Progenitor cell of endocrine pancreas (in vitro differentiated cells): ENCODE measurements at regions not wholly inside any gene's neighbourhood (a gene's known extent, or its start where the extent isn't known, plus 50 kb on each side); places are given as distances from the start of the nearest gene placed in this dataset.

Source experiments
- DNase-seq: peaks from one replicate; pipeline ENCODE4 v3.0.0; 2021; ENCODE audit warnings: low spot score; ENCODE audit not compliant: unreplicated experiment
- H3K27ac Mint-ChIP-seq: 2 replicates; pipeline ENCODE4 v1.8.0; 2021; ENCODE audit warnings: mild to moderate bottlenecking, moderate library complexity, mixed read lengths
- H3K27me3 Mint-ChIP-seq: 2 replicates; pipeline ENCODE4 v1.8.0; 2021; ENCODE audit warnings: mixed read lengths
- H3K36me3 Mint-ChIP-seq: 2 replicates; pipeline ENCODE4 v1.8.0; 2022; ENCODE audit warnings: mixed read lengths; ENCODE audit not compliant: insufficient read depth
- H3K4me1 Mint-ChIP-seq: 2 replicates; pipeline ENCODE4 v1.8.0; 2021; ENCODE audit warnings: low read depth, mixed read lengths
- H3K4me3 Mint-ChIP-seq: 2 replicates; pipeline ENCODE4 v1.8.0; 2021; ENCODE audit warnings: low read depth, mild to moderate bottlenecking, moderate library complexity, mixed read lengths
- H3K9me3 Mint-ChIP-seq: 2 replicates; pipeline ENCODE4 v1.8.0; 2021; ENCODE audit warnings: low read depth, mixed read lengths
- TF ChIP-seq, protein P1 (sequence below): fragments of 200-600 bp; sonication (generic); IDR thresholded peaks from one replicate; pipeline ENCODE4 v1.5.0; 2021; ENCODE audit warnings: antibody characterized with exemption, mild to moderate bottlenecking; ENCODE audit not compliant: unreplicated experiment

DNA sequence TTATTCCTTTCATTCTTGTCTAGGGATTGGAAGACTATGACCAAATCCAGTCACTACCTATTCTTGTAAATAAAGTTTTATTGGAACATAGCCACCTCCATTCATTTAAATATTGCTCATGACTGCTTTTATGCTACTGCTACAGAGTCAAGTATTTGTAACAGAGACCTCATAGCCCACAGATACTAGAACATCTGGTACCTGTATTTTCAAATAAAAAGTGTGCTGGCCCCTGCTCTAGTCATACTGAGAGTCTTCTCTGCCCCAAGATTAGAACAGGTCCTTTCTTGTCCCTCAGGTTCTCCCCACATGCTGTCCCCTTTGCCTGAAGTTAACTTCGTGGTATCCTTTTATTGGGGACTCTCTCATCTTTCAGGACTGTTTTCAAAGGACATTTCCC, 422.3 kb downstream of the CBLN4 start:
- peaks cover 3% of the 10 kb centered on the region for H3K4me1 Mint-ChIP-seq
- H3K27ac Mint-ChIP-seq: no peak overlapping the region
- TF ChIP-seq, protein P1, sequence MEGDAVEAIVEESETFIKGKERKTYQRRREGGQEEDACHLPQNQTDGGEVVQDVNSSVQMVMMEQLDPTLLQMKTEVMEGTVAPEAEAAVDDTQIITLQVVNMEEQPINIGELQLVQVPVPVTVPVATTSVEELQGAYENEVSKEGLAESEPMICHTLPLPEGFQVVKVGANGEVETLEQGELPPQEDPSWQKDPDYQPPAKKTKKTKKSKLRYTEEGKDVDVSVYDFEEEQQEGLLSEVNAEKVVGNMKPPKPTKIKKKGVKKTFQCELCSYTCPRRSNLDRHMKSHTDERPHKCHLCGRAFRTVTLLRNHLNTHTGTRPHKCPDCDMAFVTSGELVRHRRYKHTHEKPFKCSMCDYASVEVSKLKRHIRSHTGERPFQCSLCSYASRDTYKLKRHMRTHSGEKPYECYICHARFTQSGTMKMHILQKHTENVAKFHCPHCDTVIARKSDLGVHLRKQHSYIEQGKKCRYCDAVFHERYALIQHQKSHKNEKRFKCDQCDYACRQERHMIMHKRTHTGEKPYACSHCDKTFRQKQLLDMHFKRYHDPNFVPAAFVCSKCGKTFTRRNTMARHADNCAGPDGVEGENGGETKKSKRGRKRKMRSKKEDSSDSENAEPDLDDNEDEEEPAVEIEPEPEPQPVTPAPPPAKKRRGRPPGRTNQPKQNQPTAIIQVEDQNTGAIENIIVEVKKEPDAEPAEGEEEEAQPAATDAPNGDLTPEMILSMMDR: no peak
- H3K4me3 Mint-ChIP-seq: no peak overlapping the region
- H3K27me3 Mint-ChIP-seq: no peaks in the 10 kb centered on the region
- H3K9me3 Mint-ChIP-seq: no peaks in the 10 kb centered on the region
- H3K36me3 Mint-ChIP-seq: no peaks in the 10 kb centered on the region
- no peak for DNase-seq

DNA sequence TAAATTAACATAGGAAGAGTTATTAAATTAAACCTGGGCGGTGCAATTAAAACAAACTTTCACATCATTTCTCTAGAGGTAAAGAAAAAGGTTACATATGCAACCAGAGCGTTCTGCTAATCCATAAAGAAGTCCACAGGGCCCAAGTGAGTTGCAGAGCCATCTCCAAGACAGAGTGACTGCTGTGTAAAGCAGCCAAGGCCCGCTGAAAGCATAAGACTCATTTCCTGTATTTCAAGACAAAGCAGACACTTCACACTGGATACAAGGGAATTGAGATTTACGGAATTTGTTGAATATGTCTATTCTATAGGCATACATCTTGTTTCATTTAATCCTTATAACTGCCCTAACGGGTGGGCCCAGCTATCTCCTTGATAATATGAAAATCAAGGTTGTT, 422.8 kb downstream of the CBLN4 start:
- no peaks in the 10 kb centered on the region for H3K27me3 Mint-ChIP-seq
- TF ChIP-seq, protein P1: no peak
- no peak overlapping the region for H3K4me3 Mint-ChIP-seq
- DNase-seq: no peak
- no peaks in the 10 kb centered on the region for H3K36me3 Mint-ChIP-seq
- peaks cover 3% of the 10 kb centered on the region for H3K4me1 Mint-ChIP-seq
- H3K27ac Mint-ChIP-seq: no peak overlapping the region
- H3K9me3 Mint-ChIP-seq: no peaks in the 10 kb centered on the region

DNA sequence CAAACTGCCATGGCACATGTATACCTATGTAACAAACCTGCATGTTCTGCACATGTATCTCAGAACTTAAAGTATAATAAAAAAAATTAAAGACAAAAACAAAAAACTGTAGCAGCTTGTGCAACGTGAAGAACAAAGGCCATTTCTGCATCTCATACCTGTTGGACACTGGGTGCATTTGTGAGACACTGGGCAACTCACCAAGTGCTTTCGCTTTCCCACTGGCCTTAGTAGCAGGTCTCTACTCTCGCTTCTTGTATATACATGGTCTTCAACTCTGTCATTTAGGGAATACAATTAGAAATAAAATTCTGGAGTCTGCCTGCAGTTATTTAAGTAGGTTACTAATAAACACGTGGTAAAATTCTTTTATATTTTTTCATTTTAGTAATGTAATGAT, 423.8 kb downstream of the CBLN4 start:
- H3K4me1 Mint-ChIP-seq: peaks cover under 1% of the 10 kb centered on the region
- no peaks in the 10 kb centered on the region for H3K27me3 Mint-ChIP-seq
- DNase-seq: no peak
- no peaks in the 10 kb centered on the region for H3K9me3 Mint-ChIP-seq
- TF ChIP-seq, protein P1: no peak
- H3K36me3 Mint-ChIP-seq: no peaks in the 10 kb centered on the region
- H3K4me3 Mint-ChIP-seq: no peak overlapping the region
- H3K27ac Mint-ChIP-seq: no peak overlapping the region

DNA sequence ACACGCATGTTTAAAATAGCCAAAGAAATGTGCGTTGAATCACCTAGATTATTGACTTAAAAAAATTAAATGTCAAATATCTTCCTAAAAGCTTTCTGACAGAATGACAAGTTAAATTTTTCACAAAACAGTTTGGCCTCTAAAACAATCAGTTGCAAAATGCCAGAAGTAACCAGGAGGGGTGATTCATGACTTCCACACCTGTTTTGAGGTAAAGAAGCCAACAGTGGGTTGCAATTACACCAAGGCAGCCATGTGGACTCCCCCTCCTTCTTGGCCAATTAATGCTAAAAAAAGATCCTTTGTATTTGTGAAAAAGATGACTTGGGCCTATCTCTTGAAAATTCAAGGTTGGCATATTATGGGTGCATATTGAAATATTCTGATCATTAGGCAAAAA, 424.8 kb downstream of the CBLN4 start:
- Mint-ChIP-seq H3K27ac (no peak overlapping the region), H3K9me3 (no peaks in the 10 kb centered on the region), H3K27me3 (no peaks in the 10 kb centered on the region), H3K36me3 (no peaks in the 10 kb centered on the region), H3K4me3 (no peak overlapping the region), H3K4me1 (no peaks in the 10 kb centered on the region)
- TF ChIP-seq, protein P1: no peak
- no peak for DNase-seq

DNA sequence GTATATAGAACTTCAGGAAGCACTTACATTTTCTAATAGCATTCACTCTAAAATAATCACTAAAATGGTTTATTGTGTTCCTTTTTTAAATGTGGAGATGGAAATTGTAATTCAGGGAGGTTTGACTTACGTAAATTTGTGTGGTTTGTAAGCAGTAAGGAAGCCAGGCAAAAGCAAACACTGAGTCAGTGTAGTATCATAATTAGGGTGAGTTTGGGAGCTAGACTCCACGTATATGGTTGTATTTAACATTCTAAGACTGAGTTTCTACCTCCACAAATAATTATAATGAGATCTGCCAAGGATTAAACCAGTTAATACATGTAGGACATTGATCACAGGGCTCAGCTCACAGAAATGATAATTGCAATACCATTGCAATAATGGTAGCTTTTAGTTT, 425.5 kb downstream of the CBLN4 start:
- DNase-seq: no peak
- TF ChIP-seq, protein P1: no peak
- H3K4me1 Mint-ChIP-seq: no peaks in the 10 kb centered on the region
- no peak overlapping the region for H3K27ac Mint-ChIP-seq
- H3K9me3 Mint-ChIP-seq: no peaks in the 10 kb centered on the region
- H3K36me3 Mint-ChIP-seq: no peaks in the 10 kb centered on the region
- no peak overlapping the region for H3K4me3 Mint-ChIP-seq
- H3K27me3 Mint-ChIP-seq: no peaks in the 10 kb centered on the region
